NAMALWA (cell line): ENCODE measurements at regions not wholly inside any gene's neighbourhood (a gene's known extent, or its start where the extent isn't known, plus 50 kb on each side); places are given as distances from the start of the nearest gene placed in this dataset.
"Not testable (repeated sequence)": the region's sequence is repeated elsewhere in the genome, so short reads cannot be mapped to it uniquely, and the experiment has no call there.

Source experiments
- DNase-seq: peaks from one replicate; pipeline ENCODE4 v3.0.0-alpha.2; 2015; ENCODE audit warnings: low spot score

DNA sequence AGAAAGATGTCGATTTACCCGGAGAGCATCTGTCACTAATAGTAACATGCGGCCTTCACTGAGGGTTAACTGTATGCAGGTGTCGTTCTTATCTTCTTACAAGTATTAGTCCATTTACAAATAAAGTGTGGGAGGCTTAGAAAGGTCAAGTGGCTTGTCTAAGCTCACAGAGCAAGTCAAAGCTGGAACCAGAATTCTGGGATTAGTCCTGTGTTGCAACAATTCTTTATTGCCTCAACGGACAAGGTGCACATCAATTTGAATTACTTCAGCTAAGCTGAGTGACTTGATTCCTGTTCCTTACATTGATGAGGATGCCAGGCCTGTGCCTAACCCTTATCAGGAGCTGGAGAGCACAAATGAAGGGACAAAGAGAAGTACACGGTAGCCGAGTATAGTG lies 1193.6 kb downstream of the UQCRFS1 start:
- DNase-seq: no peak

DNA sequence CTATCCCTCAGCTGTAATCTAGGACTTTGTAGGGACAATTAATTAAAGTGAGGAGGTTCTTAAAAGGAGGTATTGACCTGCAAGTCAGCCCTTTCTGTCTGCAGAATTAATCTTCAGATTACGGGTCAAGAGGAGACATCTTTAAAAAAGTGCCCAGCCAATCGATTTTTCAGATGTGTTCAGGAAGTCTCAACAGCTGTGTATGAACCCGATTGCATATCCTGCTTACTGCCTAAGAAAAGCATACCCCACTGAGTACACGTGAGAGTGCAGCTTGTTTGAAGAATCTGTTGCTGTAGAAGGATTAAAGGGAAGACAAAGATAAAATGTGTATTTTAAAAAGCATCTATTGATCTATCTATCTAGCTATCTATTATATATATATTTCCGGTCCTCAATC lies 1194.5 kb downstream of the UQCRFS1 start:
- DNase-seq: no peak

- DNase-seq: no peak
Observed at GRCh38 chr19:28014615-28015405, 1198.1 kb downstream of the UQCRFS1 start.

- peak; percentile 31 for DNase-seq
Observed at GRCh38 chr19:28012361-28012760, 1200.6 kb downstream of the UQCRFS1 start.

DNA sequence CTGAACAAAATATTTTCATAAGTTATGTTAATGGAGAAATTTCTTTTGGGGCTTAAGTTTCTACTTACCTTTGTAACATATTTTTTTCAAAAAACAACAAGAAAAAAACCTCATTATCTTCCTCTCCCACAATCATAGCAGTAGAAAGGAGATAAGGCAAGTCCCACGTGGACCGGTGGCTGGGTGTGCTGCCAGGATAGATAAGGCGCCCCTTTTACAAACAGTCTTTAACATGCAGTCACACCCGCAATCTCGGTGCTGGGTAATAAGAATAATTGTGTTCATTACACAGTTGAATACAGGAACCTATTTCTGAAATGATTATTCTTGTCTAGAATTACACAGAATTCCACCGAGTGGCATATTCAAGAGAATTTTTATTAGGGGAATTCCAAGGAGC lies 1202.3 kb downstream of the UQCRFS1 start:
- DNase-seq: no peak

- DNase-seq: no peak
Observed at GRCh38 chr19:28009696-28010095, 1203.3 kb downstream of the UQCRFS1 start.

GRCh38 chr19:28008695-28009094 lies 1204.3 kb downstream of the UQCRFS1 start:
- DNase-seq: no peak

DNA sequence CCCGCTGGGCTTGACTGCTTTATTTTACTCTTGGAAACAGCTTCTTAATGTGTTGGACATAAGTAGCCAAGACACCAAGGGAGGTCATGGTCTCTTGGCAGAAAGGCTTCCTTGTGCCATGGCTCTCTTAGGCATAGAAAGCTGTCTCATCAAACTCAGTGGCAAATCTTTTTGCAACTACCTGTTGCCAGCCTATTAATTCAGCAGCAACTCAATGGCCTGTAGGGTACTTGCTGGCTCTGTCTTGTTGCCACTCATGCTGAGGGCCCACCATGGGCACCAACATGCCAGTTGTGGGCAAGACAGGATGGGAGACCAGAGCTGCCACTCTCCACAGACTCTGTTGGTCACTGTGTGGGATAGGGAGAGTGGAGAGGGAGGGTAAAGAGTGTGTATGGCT lies 1209.4 kb downstream of the UQCRFS1 start:
- no peak for DNase-seq

- no peak for DNase-seq
Observed at GRCh38 chr19:27997069-27997468, 1215.9 kb downstream of the UQCRFS1 start.

GRCh38 chr19:27993619-27994570 lies 1219.1 kb downstream of the UQCRFS1 start:
- no peak for DNase-seq

DNA sequence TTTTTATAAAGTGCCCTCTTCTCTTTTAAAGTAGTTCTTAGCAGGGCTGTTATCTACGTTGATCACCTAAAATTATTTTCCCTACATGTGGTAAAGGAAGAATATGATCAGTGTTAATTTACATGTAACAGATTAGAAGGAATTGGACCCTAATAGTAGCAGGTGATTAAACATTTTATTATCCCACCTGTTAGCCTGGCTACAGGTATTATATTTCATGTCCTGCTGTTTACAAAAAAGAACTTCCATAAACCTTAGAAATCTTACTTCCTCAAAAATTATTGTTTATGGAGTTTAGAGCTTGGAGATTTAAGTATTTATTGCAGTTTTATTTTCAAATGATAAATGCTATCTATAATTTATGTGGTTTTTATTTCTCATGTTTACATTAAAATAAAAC lies 1226.7 kb downstream of the UQCRFS1 start:
- no peak for DNase-seq

DNA sequence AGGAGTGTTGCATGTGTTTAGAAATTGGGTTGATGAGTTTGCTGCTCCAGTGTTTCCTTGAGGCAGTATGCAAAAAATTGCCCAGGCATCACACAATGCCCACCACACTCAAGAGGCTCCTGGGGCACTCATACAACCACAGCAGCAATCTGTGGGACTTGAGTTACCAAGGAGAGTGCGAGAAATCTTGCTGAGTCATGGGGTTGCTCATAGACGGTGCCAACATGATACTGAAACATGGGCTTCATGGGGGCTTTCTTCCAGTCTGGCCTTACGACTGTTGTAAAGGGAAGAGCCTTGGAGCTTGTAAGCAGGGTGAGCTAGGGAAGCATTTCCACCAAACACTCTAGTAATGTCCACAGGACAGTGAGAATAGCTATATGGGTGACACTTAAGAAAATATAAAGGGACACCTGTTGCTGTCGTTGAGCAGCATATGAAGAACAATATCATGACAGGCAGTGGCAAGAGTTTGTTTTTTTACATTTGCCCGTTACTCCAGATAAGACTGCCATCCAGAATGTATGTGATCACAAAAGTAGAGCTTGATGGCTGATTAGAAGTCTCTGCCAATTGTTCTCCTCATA lies 1237.4 kb downstream of the UQCRFS1 start:
- no peak for DNase-seq

GRCh38 chr19:27974082-27974513 lies 1238.9 kb downstream of the UQCRFS1 start:
- peak; percentile 63 for DNase-seq

- no peak for DNase-seq
Observed at GRCh38 chr19:27972291-27973040, 1240.5 kb downstream of the UQCRFS1 start.

DNA sequence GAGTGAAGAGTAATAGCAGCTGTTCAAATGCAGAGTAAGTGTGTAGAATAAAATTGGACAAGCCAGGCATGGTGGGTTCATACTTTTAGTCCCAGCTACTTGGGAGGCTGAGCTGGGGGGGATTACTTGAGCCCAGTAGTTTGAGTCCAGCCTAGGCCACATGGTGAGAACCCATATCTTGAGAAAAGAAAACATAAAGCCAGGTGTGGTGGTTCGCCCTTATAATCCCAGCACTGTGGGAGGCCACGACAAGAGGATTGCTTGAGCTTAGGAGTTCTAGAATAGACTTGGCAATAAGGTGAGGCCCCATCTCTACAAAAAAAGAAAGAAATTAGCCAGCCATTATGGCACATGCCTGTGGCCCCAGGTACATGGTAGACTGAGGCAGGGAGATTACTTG lies 1241.1 kb downstream of the UQCRFS1 start:
- no peak for DNase-seq

- DNase-seq: no peak
Observed at GRCh38 chr19:27971071-27971470, 1241.9 kb downstream of the UQCRFS1 start.

GRCh38 chr19:27966390-27966816 lies 1246.5 kb downstream of the UQCRFS1 start:
- DNase-seq: peak; percentile 53

DNA sequence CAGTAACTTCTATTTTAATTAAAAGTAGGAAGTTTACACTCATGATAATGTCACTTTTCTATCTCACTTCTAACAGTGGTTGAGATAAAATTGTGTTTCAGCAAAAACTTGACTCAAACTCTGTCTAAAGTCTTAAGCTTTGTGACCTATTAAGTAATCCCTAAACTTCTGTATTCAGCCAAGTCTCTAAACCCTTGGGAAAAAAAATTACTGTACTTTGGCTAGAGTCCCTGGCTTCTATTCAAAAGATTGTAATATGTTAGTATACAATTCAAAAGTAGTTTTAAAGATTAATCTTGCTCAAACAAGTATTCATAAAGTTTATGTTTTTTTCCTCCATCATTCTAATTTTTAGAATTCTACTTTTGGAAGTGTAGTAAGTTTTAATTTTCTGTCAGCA lies 1248.8 kb downstream of the UQCRFS1 start:
- DNase-seq: no peak

GRCh38 chr19:27962264-27962663 lies 1250.7 kb downstream of the UQCRFS1 start:
- no peak for DNase-seq

- DNase-seq: no peak
Observed at GRCh38 chr19:27955485-27956480, 1257.2 kb downstream of the UQCRFS1 start.

DNA sequence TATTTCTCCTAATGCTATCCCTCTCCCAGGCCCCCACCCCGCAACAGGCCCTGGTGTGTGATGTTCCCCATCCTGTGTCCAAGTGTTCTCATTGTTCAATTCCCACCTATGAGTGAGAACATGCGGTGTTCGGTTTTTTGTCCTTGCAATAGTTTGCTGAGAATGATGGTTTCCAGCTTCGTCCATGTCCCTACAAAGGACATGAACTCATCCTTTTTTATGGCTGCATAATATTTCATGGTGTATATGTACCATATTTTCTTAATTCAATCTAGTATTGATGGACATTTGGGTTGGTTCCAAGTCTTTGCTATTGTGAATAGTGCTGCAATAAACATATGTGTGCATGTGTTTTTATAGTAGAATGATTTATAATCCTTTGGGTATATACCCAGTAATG lies 1270.3 kb downstream of the UQCRFS1 start:
- not testable (repeated sequence) for DNase-seq
